ENCODE measurements at regions not wholly inside any gene's neighbourhood (a gene's known extent, or its start where the extent isn't known, plus 50 kb on each side); places are given as distances from the start of the nearest gene placed in this dataset.
"Not testable (repeated sequence)": the region's sequence is repeated elsewhere in the genome, so short reads cannot be mapped to it uniquely, and the experiment has no call there.

- Histone ChIP-seq H3K4me1 (ENCODE audit: control insufficient read depth, extremely low read depth, insufficient read depth, low read length) (no peaks in the 10 kb centered on the region), H3K9me3 (ENCODE audit: control insufficient read depth, low read depth, low read length) (peaks cover 4% of the 10 kb centered on the region), H3K27me3 (ENCODE audit: control insufficient read depth, extremely low read depth, insufficient read depth, low read length) (no peaks in the 10 kb centered on the region), H2AFZ (ENCODE audit: control insufficient read depth, low read length) (no peak overlapping the region), H3K79me2 (ENCODE audit: control insufficient read depth, insufficient read depth, low read length) (no peaks in the 10 kb centered on the region), H3K4me3 (ENCODE audit: control insufficient read depth in 2 of 3, extremely low read depth in 1 of 3, insufficient read depth in 2 of 3, low read depth in 1 of 3, low read length in 3 of 3) (no peak overlapping the region), H3K27ac (ENCODE audit: control insufficient read depth, insufficient read depth, low read length) (no peak overlapping the region), H3K9ac (ENCODE audit: control insufficient read depth, extremely low read depth, insufficient read depth, low read length) (no peak overlapping the region), H3K9me1 (ENCODE audit: control insufficient read depth, extremely low read depth, insufficient read depth, low read length) (no peaks in the 10 kb centered on the region), H4K20me1 (ENCODE audit: control insufficient read depth, extremely low read depth, insufficient read depth, low read length) (no peaks in the 10 kb centered on the region), H3K4me2 (ENCODE audit: control insufficient read depth, extremely low read depth, insufficient read depth, low read depth, low read length) (no peak overlapping the region), H3K36me3 (ENCODE audit: control insufficient read depth in 2 of 2, extremely low read depth in 1 of 2, insufficient read depth in 2 of 2, low read length in 2 of 2) (no peaks in the 10 kb centered on the region)
- TF ChIP-seq CTCF (optimal IDR thresholded peaks at IDR 0.05 in 1 of 3, IDR thresholded peaks at IDR 0.05 in 1 of 3, conservative IDR thresholded peaks at IDR 0.05 in 1 of 3; ENCODE audit: extremely low read depth in 1 of 3, insufficient read depth in 2 of 3, low read length in 3 of 3) (no peak), EZH2 (IDR thresholded peaks at IDR 0.05; ENCODE audit: low read length) (no peak)
- DNase-seq (ENCODE audit: low read depth, low spot score) (no peak), FAIRE-seq (no peak)
- dilution Hi-C loops (cut with MboI; ENCODE audit: extremely low pct_ligation_motif_present, low sequenced_read_pairs): no loop called here
These were observed 340.1 kb downstream of the ABCC12 start for GRCh38 chr16:47815655-47816054.

- H3K4me2 ChIP-seq (ENCODE audit: control insufficient read depth, extremely low read depth, insufficient read depth, low read depth, low read length); H3K36me3 ChIP-seq (ENCODE audit: control insufficient read depth in 2 of 2, extremely low read depth in 1 of 2, insufficient read depth in 2 of 2, low read length in 2 of 2); H3K4me1 ChIP-seq (ENCODE audit: control insufficient read depth, extremely low read depth, insufficient read depth, low read length); FAIRE-seq; dilution Hi-C loops (cut with MboI; ENCODE audit: extremely low pct_ligation_motif_present, low sequenced_read_pairs); H3K9ac ChIP-seq (ENCODE audit: control insufficient read depth, extremely low read depth, insufficient read depth, low read length); H3K9me3 ChIP-seq (ENCODE audit: control insufficient read depth, low read depth, low read length); H3K9me1 ChIP-seq (ENCODE audit: control insufficient read depth, extremely low read depth, insufficient read depth, low read length); H2AFZ ChIP-seq (ENCODE audit: control insufficient read depth, low read length); DNase-seq (ENCODE audit: low read depth, low spot score); H3K27me3 ChIP-seq (ENCODE audit: control insufficient read depth, extremely low read depth, insufficient read depth, low read length); H3K27ac ChIP-seq (ENCODE audit: control insufficient read depth, insufficient read depth, low read length); H4K20me1 ChIP-seq (ENCODE audit: control insufficient read depth, extremely low read depth, insufficient read depth, low read length); H3K79me2 ChIP-seq (ENCODE audit: control insufficient read depth, insufficient read depth, low read length); H3K4me3 ChIP-seq (ENCODE audit: control insufficient read depth in 2 of 3, extremely low read depth in 1 of 3, insufficient read depth in 2 of 3, low read depth in 1 of 3, low read length in 3 of 3): not testable (repeated sequence)
These were observed 344.0 kb downstream of the ABCC12 start for GRCh38 chr16:47811758-47812157.

GRCh38 chr16:47806309-47806847 lies 345.2 kb downstream of the PHKB start:
- Histone ChIP-seq H3K4me1 (ENCODE audit: control insufficient read depth, extremely low read depth, insufficient read depth, low read length) (no peaks in the 10 kb centered on the region), H3K27ac (ENCODE audit: control insufficient read depth, insufficient read depth, low read length) (no peak overlapping the region), H3K4me3 (ENCODE audit: control insufficient read depth in 2 of 3, extremely low read depth in 1 of 3, insufficient read depth in 2 of 3, low read depth in 1 of 3, low read length in 3 of 3) (no peak overlapping the region), H4K20me1 (ENCODE audit: control insufficient read depth, extremely low read depth, insufficient read depth, low read length) (no peaks in the 10 kb centered on the region), H3K9me3 (ENCODE audit: control insufficient read depth, low read depth, low read length) (no peaks in the 10 kb centered on the region), H3K27me3 (ENCODE audit: control insufficient read depth, extremely low read depth, insufficient read depth, low read length) (no peaks in the 10 kb centered on the region), H3K36me3 (ENCODE audit: control insufficient read depth in 2 of 2, extremely low read depth in 1 of 2, insufficient read depth in 2 of 2, low read length in 2 of 2) (no peaks in the 10 kb centered on the region), H3K79me2 (ENCODE audit: control insufficient read depth, insufficient read depth, low read length) (no peaks in the 10 kb centered on the region), H2AFZ (ENCODE audit: control insufficient read depth, low read length) (no peak overlapping the region), H3K9ac (ENCODE audit: control insufficient read depth, extremely low read depth, insufficient read depth, low read length) (no peak overlapping the region), H3K4me2 (ENCODE audit: control insufficient read depth, extremely low read depth, insufficient read depth, low read depth, low read length) (no peak overlapping the region), H3K9me1 (ENCODE audit: control insufficient read depth, extremely low read depth, insufficient read depth, low read length) (no peaks in the 10 kb centered on the region)
- DNase-seq (ENCODE audit: low read depth, low spot score): no peak
- no peak for FAIRE-seq
- TF ChIP-seq EZH2 (IDR thresholded peaks at IDR 0.05; ENCODE audit: low read length): no peak
- no peak for TF ChIP-seq CTCF (optimal IDR thresholded peaks at IDR 0.05 in 1 of 3, IDR thresholded peaks at IDR 0.05 in 1 of 3, conservative IDR thresholded peaks at IDR 0.05 in 1 of 3; ENCODE audit: extremely low read depth in 1 of 3, insufficient read depth in 2 of 3, low read length in 3 of 3)
- dilution Hi-C loops (cut with MboI; ENCODE audit: extremely low pct_ligation_motif_present, low sequenced_read_pairs): no loop called here
